ENCODE measurements at regions not wholly inside any gene's neighbourhood (a gene's known extent, or its start where the extent isn't known, plus 50 kb on each side); places are given as distances from the start of the nearest gene placed in this dataset.

GRCh38 chr12:97960225-97960624 lies 497.6 kb downstream of the RMST start:
- H3K9me3 ChIP-seq (ENCODE audit: low read length): no peaks in the 10 kb centered on the region
- no peaks in the 10 kb centered on the region for H3K9me2 ChIP-seq (ENCODE audit: low read depth, low read length)
- H3K9ac ChIP-seq (ENCODE audit: low read length): no peak overlapping the region
- H3K4me2 ChIP-seq (ENCODE audit: low read length): no peak overlapping the region
- no peaks in the 10 kb centered on the region for H3K36me3 ChIP-seq (ENCODE audit: insufficient read depth, low read length)
- no peaks in the 10 kb centered on the region for H3K79me2 ChIP-seq (ENCODE audit: insufficient read depth, low read length)
- no peak overlapping the region for H3K27ac ChIP-seq (ENCODE audit: low read depth, low read length, poor library complexity, severe bottlenecking)
- H3K27me3 ChIP-seq (ENCODE audit: insufficient read depth, low read length): no peaks in the 10 kb centered on the region
- TF ChIP-seq EZH2 (IDR thresholded peaks at IDR 0.05; ENCODE audit: borderline replicate concordance, low read length): no peak
- TF ChIP-seq CTCF (IDR thresholded peaks at IDR 0.05; ENCODE audit: low read length): no peak
- no peaks in the 10 kb centered on the region for H3F3A ChIP-seq (ENCODE audit: insufficient read depth, low read length)
- H4K20me1 ChIP-seq (ENCODE audit: insufficient read depth, low read length): no peaks in the 10 kb centered on the region
- no peaks in the 10 kb centered on the region for H3K4me1 ChIP-seq (ENCODE audit: insufficient read depth, low read length, severe bottlenecking)
- H2AFZ ChIP-seq (ENCODE audit: low read length): no peak overlapping the region
- H3K4me3 ChIP-seq (ENCODE audit: low read depth, low read length, poor library complexity, severe bottlenecking): no peak overlapping the region

GRCh38 chr12:97960741-97961608 lies 498.4 kb downstream of the RMST start:
- Histone ChIP-seq H3K4me3 (ENCODE audit: low read depth, low read length, poor library complexity, severe bottlenecking) (no peak overlapping the region), H3F3A (ENCODE audit: insufficient read depth, low read length) (no peaks in the 10 kb centered on the region), H3K4me1 (ENCODE audit: insufficient read depth, low read length, severe bottlenecking) (no peaks in the 10 kb centered on the region), H3K27ac (ENCODE audit: low read depth, low read length, poor library complexity, severe bottlenecking) (no peak overlapping the region), H4K20me1 (ENCODE audit: insufficient read depth, low read length) (no peaks in the 10 kb centered on the region), H3K79me2 (ENCODE audit: insufficient read depth, low read length) (no peaks in the 10 kb centered on the region), H3K36me3 (ENCODE audit: insufficient read depth, low read length) (no peaks in the 10 kb centered on the region), H3K9me2 (ENCODE audit: low read depth, low read length) (no peaks in the 10 kb centered on the region), H3K27me3 (ENCODE audit: insufficient read depth, low read length) (no peaks in the 10 kb centered on the region), H3K9me3 (ENCODE audit: low read length) (no peaks in the 10 kb centered on the region), H3K4me2 (ENCODE audit: low read length) (no peak overlapping the region), H2AFZ (ENCODE audit: low read length) (no peak overlapping the region), H3K9ac (ENCODE audit: low read length) (no peak overlapping the region)
- TF ChIP-seq CTCF (IDR thresholded peaks at IDR 0.05; ENCODE audit: low read length) (peak; percentile 79), EZH2 (IDR thresholded peaks at IDR 0.05; ENCODE audit: borderline replicate concordance, low read length) (no peak)

- no peaks in the 10 kb centered on the region for H3K79me2 ChIP-seq (ENCODE audit: insufficient read depth, low read length)
- H3F3A ChIP-seq (ENCODE audit: insufficient read depth, low read length): no peaks in the 10 kb centered on the region
- H3K9ac ChIP-seq (ENCODE audit: low read length): no peak overlapping the region
Measured at GRCh38 chr12:97967831-97968230, 505.2 kb downstream of the RMST start.

More at GRCh38 chr12:97967831-97968230, 505.2 kb downstream of the RMST start:
- TF ChIP-seq CTCF (IDR thresholded peaks at IDR 0.05; ENCODE audit: low read length) (no peak), EZH2 (IDR thresholded peaks at IDR 0.05; ENCODE audit: borderline replicate concordance, low read length) (no peak)
- no peaks in the 10 kb centered on the region for H3K36me3 ChIP-seq (ENCODE audit: insufficient read depth, low read length)
- H3K4me3 ChIP-seq (ENCODE audit: low read depth, low read length, poor library complexity, severe bottlenecking): no peak overlapping the region
- no peaks in the 10 kb centered on the region for H3K9me2 ChIP-seq (ENCODE audit: low read depth, low read length)
- H3K9me3 ChIP-seq (ENCODE audit: low read length): no peaks in the 10 kb centered on the region
- H4K20me1 ChIP-seq (ENCODE audit: insufficient read depth, low read length): no peaks in the 10 kb centered on the region
- H3K4me2 ChIP-seq (ENCODE audit: low read length): no peak overlapping the region
- H3K27me3 ChIP-seq (ENCODE audit: insufficient read depth, low read length): no peaks in the 10 kb centered on the region
- H3K4me1 ChIP-seq (ENCODE audit: insufficient read depth, low read length, severe bottlenecking): no peaks in the 10 kb centered on the region
- H3K27ac ChIP-seq (ENCODE audit: low read depth, low read length, poor library complexity, severe bottlenecking): no peak overlapping the region
- H2AFZ ChIP-seq (ENCODE audit: low read length): no peak overlapping the region
